SK-N-SH (cell line): ENCODE measurements at regions not wholly inside any gene's neighbourhood (a gene's known extent, or its start where the extent isn't known, plus 50 kb on each side); places are given as distances from the start of the nearest gene placed in this dataset.

ENCODE experiments used
- CTCF ChIA-PET: fragments of 300-600, 350-600 bp; formaldehyde crosslinking; extraction: SDS; loops from one replicate; lab custom pipeline; 2021; lab: Yijun Ruan, JAX
- POLR2A ChIA-PET: fragments of 350-600 bp; sonication (Branson Sonifier 250); formaldehyde crosslinking; extraction: SDS; loops from one replicate; lab custom pipeline; 2020; ENCODE audit warnings: antibody characterized with exemption, inconsistent platforms; lab: Yijun Ruan, JAX
- DNase-seq: peaks from one replicate; pipeline ENCODE4 v3.0.0; 2012
- H2AFZ ChIP-seq: fragments of 200-600 bp; sonication (generic); 2 replicates; pipeline ENCODE4 v1.8.1; 2016; ENCODE audit warnings: antibody characterized with exemption, mild to moderate bottlenecking, low read depth
- H3F3A ChIP-seq: fragments of 200-600 bp; sonication (generic); replicated peaks from 2 replicates; pipeline ENCODE3; 2016; ENCODE audit warnings: antibody characterized with exemption, mild to moderate bottlenecking; ENCODE audit not compliant: insufficient read depth
- H3K27ac ChIP-seq, 2 experiments: fragments of 200-500 bp in 1 of 2; fragments of 200-600 bp in 1 of 2; sonication (Bioruptor generic) in 1 of 2; sonication (generic), shearing (Covaris generic) in 1 of 2; 2 replicates each; pipeline versions ENCODE4 v1.5.1 to v1.6.1; 2014 to 2016; ENCODE audit warnings: low read depth in 2 of 2, inconsistent platforms in 1 of 2, low read length in 1 of 2, mild to moderate bottlenecking in 1 of 2, mixed read lengths in 1 of 2
- H3K27me3 ChIP-seq: fragments of 200-600 bp; sonication (generic), shearing (Covaris generic); 2 replicates; pipeline ENCODE4 v1.6.1; 2016; ENCODE audit warnings: mixed run types; ENCODE audit not compliant: insufficient read depth
- H3K36me3 ChIP-seq, 2 experiments: fragments of 200-500 bp in 1 of 2; fragments of 200-600 bp in 1 of 2; sonication (Bioruptor generic) in 1 of 2; sonication (generic) in 1 of 2; replicated peaks in 1 of 2; 2 replicates each; pipeline versions ENCODE3 to v1.5.1; 2014 to 2016; ENCODE audit warnings: low read length in 1 of 2, mild to moderate bottlenecking in 1 of 2; ENCODE audit not compliant: insufficient read depth in 2 of 2, control insufficient read depth in 1 of 2
- H3K4me1 ChIP-seq, 2 experiments: fragments of 200-500 bp in 1 of 2; fragments of 200-600 bp in 1 of 2; sonication (Bioruptor generic) in 1 of 2; sonication (generic), shearing (Covaris generic) in 1 of 2; 2 replicates each; pipeline versions ENCODE4 v1.5.1 to v1.6.1; 2014 to 2016; ENCODE audit warnings: low read depth in 1 of 2, low read length in 1 of 2, mixed run types in 1 of 2; ENCODE audit not compliant: insufficient read depth in 2 of 2, control insufficient read depth in 1 of 2
- H3K4me2 ChIP-seq: fragments of 200-600 bp; sonication (generic), shearing (Covaris generic); 2 replicates; pipeline ENCODE4 v1.6.1; 2017; ENCODE audit warnings: mixed run types
- H3K4me3 ChIP-seq, 2 experiments: fragments of 200-500 bp in 1 of 2; fragments of 200-600 bp in 1 of 2; sonication (Bioruptor generic) in 1 of 2; sonication (generic), shearing (Covaris generic) in 1 of 2; 2 replicates each; pipeline versions ENCODE4 v1.5.1 to v1.8.1; 2014 to 2016; ENCODE audit warnings: low read depth in 2 of 2, inconsistent platforms in 1 of 2, low read length in 1 of 2, mild to moderate bottlenecking in 1 of 2, mixed read lengths in 1 of 2, moderate library complexity in 1 of 2
- H3K79me2 ChIP-seq: fragments of 200-600 bp; sonication (generic); 2 replicates; pipeline ENCODE4 v1.8.1; 2017; ENCODE audit warnings: mild to moderate bottlenecking; ENCODE audit not compliant: insufficient read depth
- H3K9ac ChIP-seq: fragments of 200-600 bp; sonication (generic); 2 replicates; pipeline ENCODE4 v1.6.1; 2017; ENCODE audit warnings: mixed run types
- H3K9me2 ChIP-seq: fragments of 200-600 bp; sonication (generic); 2 replicates; pipeline ENCODE4 v1.6.1; 2017; ENCODE audit warnings: mixed run types
- H3K9me3 ChIP-seq: fragments of 200-600 bp; sonication (generic); 2 replicates; pipeline ENCODE4 v1.6.1; 2017; ENCODE audit warnings: mixed run types, mild to moderate bottlenecking, moderate library complexity
- H4K20me1 ChIP-seq: fragments of 200-600 bp; sonication (generic); 2 replicates; pipeline ENCODE4 v1.6.1; 2017; ENCODE audit warnings: mild to moderate bottlenecking, mixed run types; ENCODE audit not compliant: insufficient read depth
- CHD2 ChIP-seq: fragments of 150-350 bp; IDR thresholded peaks from 2 replicates; pipeline ENCODE4 v1.6.1; 2018; ENCODE audit warnings: low read length; ENCODE audit not compliant: partially characterized antibody
- CTCF ChIP-seq: fragments of 200-600 bp; sonication (generic); IDR thresholded peaks from 2 replicates; pipeline ENCODE4 v1.6.1; 2017; ENCODE audit warnings: antibody characterized with exemption, mild to moderate bottlenecking, moderate library complexity
- EP300 ChIP-seq, 2 experiments: IDR thresholded peaks; 2 replicates each; pipeline versions ENCODE4 v1.4.0 to v1.6.1; 2012; ENCODE audit warnings: borderline replicate concordance in 1 of 2, low read depth in 1 of 2, low read length in 1 of 2
- EZH2phosphoT487 ChIP-seq: fragments of 200-600 bp; sonication (generic); IDR thresholded peaks from 2 replicates; pipeline ENCODE4 v1.6.1; 2017; ENCODE audit warnings: low read depth, mixed run types, mild to moderate bottlenecking, antibody characterized with exemption, moderate library complexity, borderline replicate concordance
- MEF2A ChIP-seq: IDR thresholded peaks from 2 replicates; pipeline ENCODE4 v1.4.0; 2012; ENCODE audit warnings: low read depth, borderline replicate concordance
- NRF1 ChIP-seq: IDR thresholded peaks from 2 replicates; pipeline ENCODE4 v1.6.1; 2012; ENCODE audit warnings: low read depth, mild to moderate bottlenecking, low read length
- REST ChIP-seq: IDR thresholded peaks from 2 replicates; pipeline ENCODE4 v1.6.1; 2012; ENCODE audit warnings: mild to moderate bottlenecking, low read depth, low read length, moderate library complexity
- SMC3 ChIP-seq: IDR thresholded peaks from 2 replicates; pipeline ENCODE4 v1.6.1; 2012; ENCODE audit warnings: low read depth, low read length, improper control_type of control experiment
- USF1 ChIP-seq: IDR thresholded peaks from 2 replicates; pipeline ENCODE4 v1.4.0; 2012; ENCODE audit warnings: low read depth, borderline replicate concordance
- WGBS: methylation state at CpG from one replicate; pipeline ENCODE4 v1.1.6; 2017; ENCODE audit warnings: low lambda C conversion rate; 5-methylcytosine and 5-hydroxymethylcytosine counted together

- TF ChIP-seq REST (no peak), USF1 (no peak), MEF2A (no peak), EZH2phosphoT487 (no peak), SMC3 (no peak), CTCF (no peak), EP300 (IDR thresholded peaks at IDR 0.05; ENCODE audit: borderline replicate concordance in 1 of 2, low read depth in 1 of 2, low read length in 1 of 2) (no peak)
- TF ChIP-seq, all 33 proteins: peak for 0
These were observed 226.2 kb upstream of the IGF1R start (continued) for GRCh38 chr15:98422130-98422478.

- 21% methylated on average over 11 of the region's 11 CpGs for WGBS
- H3K27ac ChIP-seq, result no peak overlapping the region
- no peaks in the 10 kb centered on the region for H3K36me3 ChIP-seq
- H3K4me2 ChIP-seq, result no peak overlapping the region
- ChIA-PET CTCF (interaction anchor here (1.1 to 5.9 kb wide), 4 partner anchors 16 to 113 kb away, joined by 3 to 50 read pairs (median 4); no protein-coding TSS in a partner anchor), POLR2A (no interaction called here)
- H3K4me3 ChIP-seq, result no peak overlapping the region
- H3K9me3 ChIP-seq, result no peaks in the 10 kb centered on the region
- H3K79me2 ChIP-seq, result no peaks in the 10 kb centered on the region
- no peak overlapping the region for H3K9ac ChIP-seq
- TF ChIP-seq CHD2, result no peak
- TF ChIP-seq NRF1, result no peak
- TF ChIP-seq MEF2A, result no peak
- H3F3A ChIP-seq, result no peaks in the 10 kb centered on the region
- H3K27me3 ChIP-seq, result peaks cover 60% of the 10 kb centered on the region
- no peak for DNase-seq
- no peaks in the 10 kb centered on the region for H3K9me2 ChIP-seq
- no peaks in the 10 kb centered on the region for H4K20me1 ChIP-seq
- H3K4me1 ChIP-seq, result peaks cover 0 to 6% of the 10 kb centered on the region in 2 experiments; a peak in 1 of 4 replicates
- no peak overlapping the region for H2AFZ ChIP-seq
These were observed 223.2 kb upstream of the IGF1R start for GRCh38 chr15:98425173-98425572.
